ENCODE measurements at regions not wholly inside any gene's neighbourhood (a gene's known extent, or its start where the extent isn't known, plus 50 kb on each side); places are given as distances from the start of the nearest gene placed in this dataset.

DNA sequence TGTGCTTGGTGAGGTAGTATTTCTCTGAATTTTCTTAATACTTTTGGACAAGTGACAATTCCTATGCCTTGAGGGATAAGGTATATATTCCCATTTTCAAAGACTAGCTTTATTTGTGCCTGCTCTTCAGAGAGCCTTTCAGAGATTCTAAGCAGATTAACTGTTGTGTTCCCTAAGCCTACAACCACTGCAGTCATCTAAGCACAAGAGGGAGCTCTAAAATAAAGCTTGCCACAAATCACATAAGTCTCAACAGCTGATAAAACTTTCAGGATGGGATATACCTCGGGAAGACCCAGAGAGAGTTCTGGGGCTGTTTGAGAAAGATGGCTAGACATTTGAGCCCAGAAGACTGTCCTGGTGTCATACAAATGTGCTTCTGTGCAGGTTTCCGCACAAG is 157.3 kb downstream of the CYLC2 start:
- FAIRE-seq (no peak), DNase-seq (ENCODE audit: low spot score) (no peak), ATAC-seq (no peak)
- Histone ChIP-seq H3K4me3 (replicated peaks in 1 of 3; ENCODE audit: insufficient read depth in 1 of 3, low read depth in 2 of 3, low read length in 3 of 3) (no peak overlapping the region), H2AFZ (ENCODE audit: low read length) (no peak overlapping the region), H3K4me1 (ENCODE audit: insufficient read depth, low read length) (no peaks in the 10 kb centered on the region), H3K36me3 (replicated peaks in 1 of 2; ENCODE audit: control insufficient read depth in 1 of 2, insufficient read depth in 2 of 2, low read length in 2 of 2) (no peaks in the 10 kb centered on the region), H3K79me2 (ENCODE audit: insufficient read depth, low read length) (no peaks in the 10 kb centered on the region), H3K4me2 (ENCODE audit: low read depth, low read length) (no peak overlapping the region), H3K9ac (ENCODE audit: insufficient read depth, low read depth, low read length) (no peak overlapping the region), H3K27me3 (ENCODE audit: control insufficient read depth in 1 of 2, insufficient read depth in 2 of 2, low read length in 2 of 2) (no peaks in the 10 kb centered on the region), H3K27ac (ENCODE audit: extremely low read length, insufficient read depth, low read length) (no peak overlapping the region), H3K9me3 (ENCODE audit: low read length) (peaks cover 50% of the 10 kb centered on the region), H4K20me1 (ENCODE audit: insufficient read depth, low read length) (no peaks in the 10 kb centered on the region)
- no TSS peak for BruUV-seq (replicated peaks)
- intact Hi-C loops (cut with micrococcal nuclease; ENCODE audit: unreplicated experiment): no loop called here
- POLR2A ChIA-PET: no interaction called here
- WGBS (ENCODE audit: low lambda C conversion rate): 0% methylated on average over 1 of the region's 2 CpGs
- CTCF ChIA-PET (ENCODE audit: low intra/inter-chr PET ratio, low total read pairs): no interaction called here
- in situ Hi-C loops (cut with HindIII; ENCODE audit: extremely low pct_ligation_motif_present, low pct_unique_long_range_greater_than_20kb): no loop called here
- TF ChIP-seq, protein P1, sequence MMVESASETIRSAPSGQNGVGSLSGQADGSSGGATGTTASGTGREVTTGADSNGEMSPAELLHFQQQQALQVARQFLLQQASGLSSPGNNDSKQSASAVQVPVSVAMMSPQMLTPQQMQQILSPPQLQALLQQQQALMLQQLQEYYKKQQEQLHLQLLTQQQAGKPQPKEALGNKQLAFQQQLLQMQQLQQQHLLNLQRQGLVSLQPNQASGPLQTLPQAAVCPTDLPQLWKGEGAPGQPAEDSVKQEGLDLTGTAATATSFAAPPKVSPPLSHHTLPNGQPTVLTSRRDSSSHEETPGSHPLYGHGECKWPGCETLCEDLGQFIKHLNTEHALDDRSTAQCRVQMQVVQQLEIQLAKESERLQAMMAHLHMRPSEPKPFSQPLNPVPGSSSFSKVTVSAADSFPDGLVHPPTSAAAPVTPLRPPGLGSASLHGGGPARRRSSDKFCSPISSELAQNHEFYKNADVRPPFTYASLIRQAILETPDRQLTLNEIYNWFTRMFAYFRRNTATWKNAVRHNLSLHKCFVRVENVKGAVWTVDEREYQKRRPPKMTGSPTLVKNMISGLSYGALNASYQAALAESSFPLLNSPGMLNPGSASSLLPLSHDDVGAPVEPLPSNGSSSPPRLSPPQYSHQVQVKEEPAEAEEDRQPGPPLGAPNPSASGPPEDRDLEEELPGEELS (CRISPR knock-in tag; IDR thresholded peaks at IDR 0.05): no peak
- TF ChIP-seq, protein P2, sequence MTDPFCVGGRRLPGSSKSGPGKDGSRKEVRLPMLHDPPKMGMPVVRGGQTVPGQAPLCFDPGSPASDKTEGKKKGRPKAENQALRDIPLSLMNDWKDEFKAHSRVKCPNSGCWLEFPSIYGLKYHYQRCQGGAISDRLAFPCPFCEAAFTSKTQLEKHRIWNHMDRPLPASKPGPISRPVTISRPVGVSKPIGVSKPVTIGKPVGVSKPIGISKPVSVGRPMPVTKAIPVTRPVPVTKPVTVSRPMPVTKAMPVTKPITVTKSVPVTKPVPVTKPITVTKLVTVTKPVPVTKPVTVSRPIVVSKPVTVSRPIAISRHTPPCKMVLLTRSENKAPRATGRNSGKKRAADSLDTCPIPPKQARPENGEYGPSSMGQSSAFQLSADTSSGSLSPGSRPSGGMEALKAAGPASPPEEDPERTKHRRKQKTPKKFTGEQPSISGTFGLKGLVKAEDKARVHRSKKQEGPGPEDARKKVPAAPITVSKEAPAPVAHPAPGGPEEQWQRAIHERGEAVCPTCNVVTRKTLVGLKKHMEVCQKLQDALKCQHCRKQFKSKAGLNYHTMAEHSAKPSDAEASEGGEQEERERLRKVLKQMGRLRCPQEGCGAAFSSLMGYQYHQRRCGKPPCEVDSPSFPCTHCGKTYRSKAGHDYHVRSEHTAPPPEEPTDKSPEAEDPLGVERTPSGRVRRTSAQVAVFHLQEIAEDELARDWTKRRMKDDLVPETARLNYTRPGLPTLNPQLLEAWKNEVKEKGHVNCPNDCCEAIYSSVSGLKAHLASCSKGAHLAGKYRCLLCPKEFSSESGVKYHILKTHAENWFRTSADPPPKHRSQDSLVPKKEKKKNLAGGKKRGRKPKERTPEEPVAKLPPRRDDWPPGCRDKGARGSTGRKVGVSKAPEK (CRISPR knock-in tag; IDR thresholded peaks at IDR 0.05; ENCODE audit: borderline replicate concordance): no peak
- TF ChIP-seq TOE1 (CRISPR knock-in tag; IDR thresholded peaks at IDR 0.05) (no peak), SNAPC2 (CRISPR knock-in tag; IDR thresholded peaks at IDR 0.05) (no peak), ZNF841 (CRISPR knock-in tag; IDR thresholded peaks at IDR 0.05; ENCODE audit: borderline replicate concordance) (no peak), SAFB2 (CRISPR knock-in tag; IDR thresholded peaks at IDR 0.05; ENCODE audit: borderline replicate concordance, low read depth) (no peak), CREB1 (IDR thresholded peaks at IDR 0.05) (no peak), CREB1 (CRISPR knock-in tag; IDR thresholded peaks at IDR 0.05) (no peak), SNAI1 (CRISPR knock-in tag; IDR thresholded peaks at IDR 0.05; ENCODE audit: borderline replicate concordance) (no peak), ZSCAN12 (CRISPR knock-in tag; IDR thresholded peaks at IDR 0.05) (no peak), ETV6 (CRISPR knock-in tag; conservative IDR thresholded peaks at IDR 0.05) (no peak), HOXD1 (CRISPR knock-in tag; IDR thresholded peaks at IDR 0.05) (no peak), ARHGAP35 (CRISPR knock-in tag; IDR thresholded peaks at IDR 0.05; ENCODE audit: borderline replicate concordance) (no peak), ZSCAN31 (CRISPR knock-in tag; IDR thresholded peaks at IDR 0.05; ENCODE audit: low read depth) (no peak)
- TF ChIP-seq, protein P3, sequence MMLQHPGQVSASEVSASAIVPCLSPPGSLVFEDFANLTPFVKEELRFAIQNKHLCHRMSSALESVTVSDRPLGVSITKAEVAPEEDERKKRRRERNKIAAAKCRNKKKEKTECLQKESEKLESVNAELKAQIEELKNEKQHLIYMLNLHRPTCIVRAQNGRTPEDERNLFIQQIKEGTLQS (CRISPR knock-in tag; IDR thresholded peaks at IDR 0.05): no peak
- TF ChIP-seq, protein P4, sequence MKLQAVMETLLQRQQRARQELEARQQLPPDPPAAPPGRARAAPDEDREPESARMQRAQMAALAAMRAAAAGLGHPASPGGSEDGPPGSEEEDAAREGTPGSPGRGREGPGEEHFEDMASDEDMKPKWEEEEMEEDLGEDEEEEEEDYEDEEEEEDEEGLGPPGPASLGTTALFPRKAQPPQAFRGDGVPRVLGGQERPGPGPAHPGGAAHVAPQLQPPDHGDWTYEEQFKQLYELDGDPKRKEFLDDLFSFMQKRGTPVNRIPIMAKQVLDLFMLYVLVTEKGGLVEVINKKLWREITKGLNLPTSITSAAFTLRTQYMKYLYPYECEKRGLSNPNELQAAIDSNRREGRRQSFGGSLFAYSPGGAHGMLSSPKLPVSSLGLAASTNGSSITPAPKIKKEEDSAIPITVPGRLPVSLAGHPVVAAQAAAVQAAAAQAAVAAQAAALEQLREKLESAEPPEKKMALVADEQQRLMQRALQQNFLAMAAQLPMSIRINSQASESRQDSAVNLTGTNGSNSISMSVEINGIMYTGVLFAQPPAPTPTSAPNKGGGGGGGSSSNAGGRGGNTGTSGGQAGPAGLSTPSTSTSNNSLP (IDR thresholded peaks at IDR 0.05; ENCODE audit: low read depth, low read length): no peak
- TF ChIP-seq, protein P5, sequence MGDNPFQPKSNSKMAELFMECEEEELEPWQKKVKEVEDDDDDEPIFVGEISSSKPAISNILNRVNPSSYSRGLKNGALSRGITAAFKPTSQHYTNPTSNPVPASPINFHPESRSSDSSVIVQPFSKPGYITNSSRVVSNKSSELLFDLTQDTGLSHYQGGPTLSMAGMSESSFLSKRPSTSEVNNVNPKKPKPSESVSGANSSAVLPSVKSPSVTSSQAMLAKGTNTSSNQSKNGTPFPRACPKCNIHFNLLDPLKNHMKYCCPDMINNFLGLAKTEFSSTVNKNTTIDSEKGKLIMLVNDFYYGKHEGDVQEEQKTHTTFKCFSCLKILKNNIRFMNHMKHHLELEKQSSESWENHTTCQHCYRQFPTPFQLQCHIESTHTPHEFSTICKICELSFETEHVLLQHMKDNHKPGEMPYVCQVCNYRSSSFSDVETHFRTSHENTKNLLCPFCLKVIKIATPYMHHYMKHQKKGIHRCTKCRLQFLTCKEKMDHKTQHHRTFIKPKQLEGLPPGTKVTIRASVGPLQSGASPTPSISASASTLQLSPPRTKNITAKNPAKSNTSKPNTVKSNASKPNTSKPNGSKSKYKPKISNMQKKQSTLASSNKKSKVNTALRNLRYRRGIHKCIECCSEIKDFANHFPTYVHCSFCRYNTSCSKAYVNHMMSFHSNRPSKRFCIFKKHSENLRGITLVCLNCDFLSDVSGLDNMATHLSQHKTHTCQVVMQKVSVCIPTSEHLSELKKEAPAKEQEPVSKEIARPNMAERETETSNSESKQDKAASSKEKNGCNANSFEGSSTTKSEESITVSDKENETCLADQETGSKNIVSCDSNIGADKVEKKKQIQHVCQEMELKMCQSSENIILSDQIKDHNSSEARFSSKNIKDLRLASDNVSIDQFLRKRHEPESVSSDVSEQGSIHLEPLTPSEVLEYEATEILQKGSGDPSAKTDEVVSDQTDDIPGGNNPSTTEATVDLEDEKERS (CRISPR knock-in tag; IDR thresholded peaks at IDR 0.05): no peak
